AG20443 (cell line): ENCODE measurements at regions not wholly inside any gene's neighbourhood (a gene's known extent, or its start where the extent isn't known, plus 50 kb on each side); places are given as distances from the start of the nearest gene placed in this dataset.
A peak's percentile ranks its signal among the peaks of the same experiment; 100 is the strongest.
"Not testable (repeated sequence)": the region's sequence is repeated elsewhere in the genome, so short reads cannot be mapped to it uniquely, and the experiment has no call there.

ENCODE experiments used
- DNase-seq: peaks from one replicate; pipeline ENCODE4 v3.0.0; 2012; ENCODE audit warnings: low spot score, mixed read lengths

DNA sequence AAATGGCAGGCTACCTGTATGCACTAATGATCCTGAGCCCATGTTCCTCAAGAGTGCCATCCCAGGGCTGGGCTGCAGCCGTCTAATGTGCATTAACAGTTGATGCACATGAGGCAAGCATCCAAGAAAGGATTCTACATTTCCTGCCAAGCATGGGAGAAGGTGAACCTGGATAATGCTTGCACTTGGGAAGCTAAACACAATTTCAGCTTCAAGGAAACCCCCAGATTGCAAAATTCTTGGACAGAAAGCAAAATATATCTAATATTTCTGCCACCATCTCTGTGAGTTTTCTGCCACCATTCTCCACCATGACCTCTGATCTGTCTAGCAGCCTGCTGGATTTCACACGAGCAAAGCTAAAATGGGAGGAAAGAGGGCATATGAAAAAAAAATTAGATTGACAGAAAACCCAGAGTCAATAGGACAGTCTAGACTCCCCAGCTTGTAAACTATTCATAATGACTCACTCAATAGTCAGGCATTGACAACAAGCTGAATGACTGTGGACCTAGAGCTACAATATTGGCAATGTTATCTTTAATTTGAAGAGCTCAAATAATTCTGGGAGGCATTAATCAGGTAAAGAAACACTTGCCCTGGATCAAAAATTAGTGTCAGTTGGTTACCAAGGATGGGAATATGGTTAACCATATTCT, 91.9 kb upstream of the BCL2L14 start:
- DNase-seq: no peak

DNA sequence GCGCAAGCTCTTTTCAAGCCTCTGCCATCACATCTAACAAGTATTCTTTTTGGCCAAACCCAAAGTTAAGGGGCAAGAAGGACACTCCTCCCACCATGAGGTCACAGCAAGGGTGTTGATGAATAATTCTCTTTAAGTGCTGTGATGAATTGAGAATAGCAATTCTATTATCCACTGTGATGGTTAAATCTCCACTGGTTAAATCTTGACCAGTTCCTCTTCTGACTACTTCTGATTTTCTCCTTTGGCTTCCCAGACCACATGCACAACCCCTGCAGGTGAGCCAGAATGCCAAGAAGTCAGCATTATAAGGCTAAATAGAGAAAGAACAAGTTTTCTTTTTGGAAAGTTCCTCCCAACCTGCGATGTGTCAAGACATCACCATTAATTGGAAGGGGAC, 90.6 kb upstream of the BCL2L14 start:
- DNase-seq: no peak

DNA sequence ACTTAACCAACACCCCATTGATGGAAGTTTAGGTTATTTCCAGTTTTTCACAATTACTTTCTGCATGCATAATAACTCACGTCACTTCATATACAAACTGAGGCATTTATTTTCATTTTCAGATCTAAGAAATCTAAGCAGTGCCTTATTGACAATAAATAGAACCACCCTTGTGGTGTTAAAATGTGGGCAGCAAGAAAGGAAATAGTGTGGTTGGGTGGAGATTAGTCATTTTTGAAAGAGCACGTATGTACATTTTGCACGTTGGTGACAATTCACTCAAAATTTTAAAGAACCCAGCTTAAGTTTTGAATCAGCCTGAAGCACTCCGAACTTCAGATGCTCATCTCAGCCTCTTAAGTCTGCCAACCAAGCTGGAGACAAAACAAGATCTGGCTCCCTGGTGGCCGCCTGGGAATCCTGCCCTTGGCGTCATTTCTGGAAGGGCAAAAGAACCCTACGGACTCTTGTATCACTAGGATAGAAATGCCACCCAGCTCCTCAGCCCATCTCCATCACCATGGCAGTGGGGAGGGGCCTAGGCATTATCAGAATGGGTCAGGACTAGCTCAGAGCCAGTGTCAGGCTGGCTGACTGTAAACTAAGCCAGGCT, 89.5 kb upstream of the BCL2L14 start:
- DNase-seq: peak; percentile 26

DNA sequence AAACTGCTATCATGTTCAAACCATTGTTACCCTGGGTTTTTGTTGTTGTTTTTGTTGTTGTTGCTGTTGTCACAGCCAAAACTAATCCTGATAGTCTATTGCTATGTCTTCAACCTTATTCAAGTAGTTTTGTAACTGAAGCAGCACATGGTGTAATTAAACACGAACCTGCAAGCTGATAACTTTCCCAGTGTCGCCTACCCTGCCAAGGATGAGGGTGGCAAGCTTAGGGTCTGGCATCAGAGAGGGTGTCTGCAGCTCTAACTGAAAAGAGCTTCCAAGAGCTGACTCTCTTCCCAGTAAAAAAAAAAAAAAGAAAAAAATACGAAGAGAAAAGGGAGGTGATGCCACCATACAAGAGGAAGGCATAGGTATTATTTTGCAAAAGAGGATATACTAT, 86.3 kb upstream of the BCL2L14 start:
- DNase-seq: no peak

DNA sequence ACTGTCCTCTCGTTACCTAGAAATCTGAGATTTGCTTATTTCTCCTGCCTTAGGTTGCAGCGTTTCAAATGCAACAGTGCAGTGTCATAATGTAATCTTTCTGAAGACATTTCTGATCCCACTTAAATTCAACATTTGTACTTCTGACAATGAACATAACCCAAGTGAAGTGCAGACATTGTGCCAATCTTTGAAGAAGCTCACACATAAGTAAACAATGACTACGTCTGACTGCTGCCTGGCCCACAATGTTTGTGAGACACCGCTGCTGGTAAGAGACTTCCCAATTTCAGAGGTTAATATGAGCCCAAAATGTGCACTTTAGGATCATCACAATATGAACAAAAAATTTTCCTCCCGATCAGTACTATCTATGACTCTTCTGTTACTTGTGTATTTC, 84.6 kb upstream of the BCL2L14 start:
- no peak for DNase-seq

DNA sequence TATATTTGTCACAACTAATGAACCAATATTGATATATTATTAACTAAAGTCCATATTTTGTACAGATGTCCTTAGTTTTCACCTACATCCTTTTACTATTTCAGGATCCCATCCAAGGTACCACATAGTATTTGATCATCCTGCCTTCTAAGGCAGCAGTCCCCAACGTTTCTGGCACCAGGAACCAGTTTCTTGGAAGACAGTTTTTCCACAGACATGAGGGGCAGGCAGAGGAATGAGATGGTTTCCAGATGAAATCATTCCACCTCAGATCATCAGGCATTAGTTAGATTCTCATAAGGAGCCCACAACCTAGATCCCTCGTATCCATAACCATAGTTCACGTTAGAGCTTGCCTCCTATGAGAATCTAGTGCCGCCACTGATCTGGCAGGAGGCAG, 82.8 kb upstream of the BCL2L14 start:
- no peak for DNase-seq

DNA sequence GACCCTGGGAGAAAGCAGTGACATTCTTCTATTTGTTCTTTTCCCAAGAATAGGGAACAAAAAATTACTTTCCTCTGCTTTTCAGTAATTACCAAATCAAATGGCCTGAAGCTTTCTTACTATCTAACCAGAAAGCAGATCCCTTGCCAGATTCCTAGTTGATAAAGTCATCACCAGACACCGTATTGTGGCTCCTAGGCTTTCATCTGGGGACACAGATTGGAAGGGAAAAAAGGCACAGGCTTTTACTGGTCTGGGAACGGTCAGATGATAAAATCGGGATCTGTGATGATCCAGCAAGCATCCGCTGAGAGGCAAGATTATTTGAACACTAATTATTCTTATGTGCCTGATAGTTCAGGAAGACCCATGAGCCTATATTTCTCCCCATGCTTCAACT, 79.1 kb upstream of the BCL2L14 start:
- DNase-seq: peak; percentile 40

DNA sequence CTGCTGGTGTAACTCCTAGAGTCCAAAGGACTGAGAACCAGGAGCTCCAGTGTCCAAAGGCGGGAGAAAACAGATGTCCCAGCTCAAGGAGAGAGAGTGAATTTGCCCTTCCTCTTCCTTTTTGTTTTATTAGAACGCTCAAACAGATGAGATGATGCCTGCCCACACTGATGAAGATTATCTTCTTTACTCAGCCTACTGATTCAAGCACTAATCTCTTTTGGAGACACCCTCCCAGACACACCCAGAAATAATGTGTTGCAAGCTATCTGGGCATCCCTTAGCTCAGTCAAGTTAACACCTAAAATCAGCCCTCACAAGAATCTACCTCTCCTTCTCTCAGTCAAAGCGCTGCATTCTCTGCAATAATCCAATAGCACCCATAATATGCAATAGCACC, 78.2 kb upstream of the BCL2L14 start:
- no peak for DNase-seq

DNA sequence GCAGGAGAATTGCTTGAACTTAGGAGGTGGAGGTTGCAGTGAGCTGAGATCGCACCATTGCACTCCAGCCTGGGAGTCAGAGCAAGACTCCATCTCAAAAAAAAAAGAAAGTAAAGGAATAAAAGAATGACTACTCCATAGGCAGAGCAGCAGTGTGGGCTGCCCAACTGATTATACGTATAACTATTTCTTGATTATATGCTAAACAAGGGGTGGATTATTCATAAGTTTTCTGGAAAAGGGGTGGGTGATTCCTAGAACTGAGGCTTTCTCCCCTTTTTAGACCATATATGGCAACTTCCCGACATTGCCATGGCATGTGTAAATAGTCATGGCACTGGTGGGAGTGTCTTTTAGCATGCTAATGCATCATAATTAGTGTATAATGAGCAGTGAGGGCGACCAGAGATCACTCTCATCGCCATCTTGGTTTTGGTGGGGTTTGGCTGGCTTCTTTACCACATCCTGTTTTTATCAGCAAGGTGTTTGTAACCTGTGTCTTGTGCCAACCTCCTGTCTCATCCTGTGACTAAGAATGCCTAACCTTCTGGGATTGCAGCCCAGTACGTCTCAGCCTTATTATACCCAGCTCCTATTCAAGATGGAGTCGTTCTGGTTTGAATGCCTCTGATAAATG, 72.3 kb upstream of the BCL2L14 start:
- not testable (repeated sequence) for DNase-seq

DNA sequence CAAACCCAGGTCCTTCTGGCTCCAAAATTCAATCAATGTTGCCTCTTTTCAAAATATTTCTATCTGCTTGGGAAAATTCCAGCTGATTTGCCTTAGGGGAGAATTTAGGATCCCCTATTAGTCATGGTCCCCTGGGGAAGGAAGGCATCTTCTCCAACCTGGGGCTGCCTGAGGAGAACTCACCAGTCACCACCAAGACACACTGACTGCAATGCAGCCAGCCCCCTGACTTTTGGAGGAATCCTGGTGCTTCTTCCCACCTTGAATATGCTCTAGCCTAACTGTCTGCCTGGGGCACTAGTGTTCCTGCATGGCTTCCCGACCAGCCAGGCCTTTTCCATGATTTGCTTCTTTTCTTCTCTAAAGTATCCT, 71.8 kb upstream of the BCL2L14 start:
- DNase-seq: no peak

DNA sequence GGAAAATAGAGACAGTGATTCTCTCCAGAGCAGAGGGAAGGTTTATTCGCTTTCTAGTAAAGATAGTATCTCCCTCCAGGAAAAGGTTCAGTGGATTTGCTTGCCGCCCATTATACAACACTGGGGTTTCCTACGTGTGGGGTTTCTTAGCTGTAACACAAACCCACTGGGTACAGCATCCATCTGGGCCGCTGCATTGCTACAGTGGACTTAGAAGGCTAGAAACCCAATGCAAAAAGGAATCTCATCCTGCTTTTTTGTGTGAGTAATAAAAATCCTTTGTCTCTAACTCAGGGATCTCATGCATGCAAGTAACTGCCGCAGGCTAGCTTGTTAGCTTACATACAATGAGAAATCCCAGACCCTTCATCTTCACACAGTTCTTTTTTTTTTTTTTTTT, 67.1 kb upstream of the BCL2L14 start:
- DNase-seq: no peak

DNA sequence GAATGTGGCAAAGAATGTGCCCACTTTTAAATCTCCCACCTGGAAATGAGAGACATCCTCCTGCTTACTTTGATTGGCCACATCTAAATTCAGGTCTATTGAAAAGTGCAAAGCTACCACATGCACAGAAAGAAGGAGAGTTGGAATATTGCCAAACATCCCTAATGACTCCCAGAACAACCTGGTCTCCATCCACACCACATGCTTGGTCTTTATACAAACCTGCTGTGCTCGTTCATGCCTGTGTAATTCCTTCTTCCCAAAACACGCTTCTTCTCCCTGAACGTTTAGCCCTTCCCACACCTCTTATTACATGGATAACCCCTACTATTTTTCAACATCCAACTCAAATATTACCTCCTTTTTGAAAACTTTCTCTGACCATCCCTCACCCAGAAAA, 66.2 kb upstream of the BCL2L14 start:
- DNase-seq: no peak

DNA sequence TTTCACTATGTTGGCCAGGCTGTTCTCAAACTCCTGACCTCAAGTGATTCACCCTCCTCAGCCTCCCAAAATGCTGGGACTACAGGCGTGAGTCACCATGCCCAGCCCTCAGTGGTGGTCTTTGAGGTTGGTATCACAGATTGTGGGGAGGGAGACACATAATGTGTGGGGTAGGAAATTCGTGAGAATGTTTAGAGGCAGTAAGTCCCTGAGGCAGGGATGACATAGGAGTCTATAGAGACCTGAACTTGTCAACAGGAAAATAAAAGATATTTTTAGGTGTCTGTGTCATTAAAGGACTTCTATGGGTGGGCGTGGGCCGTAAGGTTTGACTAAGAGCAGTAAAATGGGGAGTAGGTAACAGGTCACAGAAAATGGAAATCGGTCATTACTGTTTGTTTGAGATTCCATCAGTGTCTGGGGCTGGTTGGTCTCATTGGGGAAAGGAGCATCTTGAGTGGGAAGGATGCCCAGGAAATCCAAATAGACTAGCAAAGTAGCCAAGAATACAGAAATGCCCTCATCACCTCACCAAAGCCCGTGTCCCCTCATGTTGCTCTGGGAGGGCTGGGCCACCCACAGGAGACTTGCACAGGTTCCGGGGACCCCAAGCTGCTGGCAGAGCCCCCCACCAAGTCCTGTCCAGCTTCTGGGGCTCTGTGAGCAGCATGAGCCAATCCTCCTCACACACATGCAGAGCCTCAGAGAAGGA, 63.6 kb upstream of the BCL2L14 start:
- no peak for DNase-seq

DNA sequence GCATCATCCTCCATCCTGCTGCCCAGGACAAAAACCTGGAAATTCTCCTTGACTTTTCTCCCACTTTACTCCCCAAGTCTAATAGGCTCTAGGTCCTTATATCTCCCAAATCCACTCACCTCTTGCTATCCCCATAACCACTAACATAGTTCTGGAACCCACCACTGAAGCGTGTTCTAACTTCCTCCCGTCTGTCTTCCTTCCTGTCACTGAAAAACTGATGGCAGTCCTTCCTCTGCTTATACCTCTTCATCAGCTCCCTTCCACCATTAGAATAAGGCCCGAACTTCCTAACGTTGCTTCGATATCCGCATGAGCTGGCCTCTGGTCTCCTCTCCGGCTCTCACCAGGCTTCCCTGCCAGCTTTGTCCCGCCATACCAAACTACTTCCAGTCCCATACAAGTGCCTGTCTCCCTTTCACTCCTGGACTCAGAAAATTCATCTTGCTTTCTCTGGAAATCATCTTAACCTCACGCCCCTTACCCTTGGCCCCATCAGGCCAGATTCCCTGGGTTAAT, 63.0 kb upstream of the BCL2L14 start:
- no peak for DNase-seq

DNA sequence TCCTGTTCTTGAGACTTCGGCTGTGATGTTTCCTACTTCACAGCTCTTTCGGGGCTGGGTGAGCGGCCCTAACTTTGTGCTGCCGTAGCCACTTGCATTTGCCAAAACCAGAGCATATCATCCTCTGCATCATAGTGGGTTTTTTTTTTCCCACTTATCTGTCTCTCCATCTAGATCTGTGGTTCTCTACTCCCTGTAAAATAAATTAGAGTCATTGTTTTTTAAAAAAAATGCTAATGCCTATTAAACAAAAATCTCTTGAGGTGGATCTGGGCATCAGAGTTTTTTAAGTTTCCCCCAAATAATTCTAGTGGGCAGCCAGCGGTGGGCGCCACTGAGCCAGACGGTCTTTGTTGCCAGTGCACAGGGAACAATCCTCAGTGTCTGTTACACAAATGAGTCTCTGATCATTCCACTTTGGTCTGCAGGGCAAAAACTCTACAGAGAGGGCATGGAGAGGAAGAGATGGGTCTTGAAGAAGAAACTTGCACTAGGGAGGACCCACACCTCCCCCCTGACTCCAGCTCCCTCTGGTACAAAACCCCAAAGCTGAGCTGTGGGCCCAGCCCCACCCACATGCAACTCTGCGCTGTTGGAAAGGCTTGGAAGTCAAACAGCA, 62.4 kb upstream of the BCL2L14 start:
- no peak for DNase-seq

DNA sequence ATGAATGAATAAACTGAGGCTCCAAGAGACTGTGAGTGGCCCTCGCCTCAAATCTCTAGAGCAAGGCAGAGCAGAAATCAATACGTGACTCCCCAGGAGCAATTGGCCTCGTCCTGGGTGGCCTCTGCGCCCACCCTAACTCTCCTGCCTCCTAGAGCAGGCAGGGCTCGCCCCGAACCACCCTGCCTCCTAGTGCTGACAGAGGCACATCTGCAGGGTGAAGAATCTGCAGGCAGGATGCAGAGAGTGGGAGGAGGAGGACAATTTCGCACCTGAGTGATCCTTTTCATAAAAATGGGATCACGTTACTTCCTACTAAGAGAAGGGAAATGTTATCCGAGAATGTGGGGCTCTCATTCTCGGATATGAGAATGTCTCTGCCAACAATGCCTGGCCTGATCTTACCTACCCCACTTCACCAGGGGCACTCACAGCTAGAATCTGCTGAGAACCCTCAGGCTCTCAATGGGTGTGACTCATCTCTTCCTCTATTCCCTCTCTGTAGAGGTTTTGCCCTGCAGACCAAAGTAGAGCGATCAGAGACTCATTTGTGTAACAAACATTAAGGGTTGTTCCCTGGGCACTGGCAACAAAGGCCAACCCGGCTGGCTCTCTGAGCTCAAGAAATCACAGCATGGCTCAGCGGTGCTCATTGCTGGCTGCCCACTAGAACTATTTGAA, 61.7 kb upstream of the BCL2L14 start:
- DNase-seq: peak; percentile 64

DNA sequence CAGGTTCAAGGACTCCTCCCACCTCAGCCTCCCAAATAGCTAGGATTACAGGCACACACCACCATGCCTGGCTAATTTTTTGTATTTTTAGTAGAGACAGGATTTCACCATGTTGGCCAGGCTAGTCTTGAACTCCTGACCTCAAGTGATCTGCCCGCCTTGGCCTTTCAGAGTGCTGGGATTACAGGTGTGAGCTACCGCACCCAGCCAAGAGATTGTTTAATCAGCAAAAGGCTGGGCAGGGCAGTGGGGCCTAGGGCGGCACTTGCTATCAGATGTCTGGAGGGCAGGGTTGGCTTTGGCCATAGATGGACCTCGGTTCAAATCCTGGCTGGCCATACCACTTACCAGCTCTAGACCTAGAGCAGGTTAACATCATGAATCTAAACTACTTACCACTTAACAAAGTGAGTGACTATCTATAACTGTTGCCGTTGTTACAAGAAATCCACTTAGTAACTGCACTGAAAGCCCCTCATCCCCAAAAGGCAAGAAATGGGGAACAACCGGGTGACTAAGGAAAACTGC, 60.9 kb upstream of the BCL2L14 start:
- not testable (repeated sequence) for DNase-seq

DNA sequence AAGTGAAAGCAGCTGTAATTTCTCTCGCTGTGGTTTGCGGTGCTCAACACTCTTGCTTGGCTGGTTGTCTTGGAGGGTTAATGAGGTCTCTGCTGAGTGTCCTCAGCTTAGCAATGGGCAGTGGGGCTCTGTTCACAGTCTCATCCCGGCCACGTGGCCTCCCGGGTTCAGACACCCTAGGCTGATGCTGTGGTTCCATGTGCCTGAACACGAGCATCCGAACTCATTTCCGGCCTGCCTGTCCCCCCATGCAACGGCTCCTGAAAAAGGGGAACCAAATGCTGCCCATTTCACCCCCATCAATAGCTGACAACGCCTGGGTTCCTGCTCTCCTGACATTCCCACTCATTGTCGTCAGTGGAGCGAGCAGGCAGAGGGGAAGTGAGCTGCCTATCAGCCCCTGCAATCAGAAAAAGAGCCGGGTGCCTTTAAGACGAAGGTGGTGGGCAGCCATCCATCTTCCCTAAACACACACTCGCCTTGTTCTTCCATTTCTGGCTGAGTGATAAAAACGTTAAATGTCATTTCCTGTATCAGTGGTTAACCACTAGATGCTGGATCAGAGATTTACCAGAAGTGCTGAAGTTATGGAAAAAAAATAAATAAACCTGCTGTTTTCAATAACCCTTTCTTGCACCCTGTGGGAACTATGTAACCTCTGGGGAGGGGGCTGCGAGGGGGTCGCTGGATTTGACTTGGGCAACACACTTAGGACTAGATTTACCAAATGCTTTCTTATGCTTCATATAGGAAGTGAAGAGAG, 60.3 kb upstream of the BCL2L14 start:
- peak; percentile 68 for DNase-seq

DNA sequence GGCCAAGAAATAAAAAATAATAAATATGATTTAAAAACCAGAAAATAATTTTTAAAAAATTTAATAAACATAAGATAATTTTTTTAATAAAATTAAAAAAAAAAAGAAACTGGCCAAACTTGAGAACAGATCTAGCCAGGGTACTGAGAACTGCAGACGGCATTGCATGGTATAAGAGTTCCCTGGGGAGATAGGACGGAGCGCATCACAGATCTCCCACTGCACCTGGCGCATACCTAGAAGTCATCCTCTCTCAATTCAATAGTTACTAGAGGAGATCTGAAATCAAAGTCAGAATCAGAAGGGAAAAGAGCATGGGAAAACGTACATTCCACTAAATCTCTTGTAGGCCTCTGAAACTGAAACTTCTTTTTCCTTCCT, 58.9 kb upstream of the BCL2L14 start:
- DNase-seq: no peak

DNA sequence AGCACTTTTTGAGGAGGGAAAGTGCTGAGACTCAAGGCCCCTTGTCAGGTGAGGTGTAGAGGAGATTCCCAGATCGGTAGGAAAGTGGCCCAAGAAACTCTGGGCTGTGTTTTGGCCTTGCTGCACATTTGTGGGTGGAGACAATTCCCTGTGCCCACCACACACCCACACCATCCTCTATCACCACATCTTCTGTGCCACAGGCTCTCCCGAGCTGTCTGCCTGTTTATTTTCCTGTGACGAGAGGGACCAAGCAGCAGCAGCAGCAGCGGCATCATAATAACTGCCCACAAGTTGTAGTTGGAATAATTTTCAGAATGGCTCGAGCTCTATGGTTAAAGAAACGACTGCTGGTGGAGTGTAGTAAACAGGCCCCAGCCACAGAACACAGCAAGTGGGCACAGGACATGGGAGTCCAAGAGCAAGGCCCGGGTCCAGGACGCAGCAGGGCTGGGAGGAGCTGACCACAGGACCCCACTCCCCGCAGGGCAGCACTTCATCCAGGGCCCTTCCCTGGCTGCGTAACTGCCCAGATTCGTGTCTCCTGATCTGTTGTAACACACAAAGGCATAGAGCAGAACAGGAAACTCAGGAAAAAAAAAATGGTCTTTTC, 55.6 kb upstream of the BCL2L14 start:
- DNase-seq: no peak
